ENCODE measurements at regions not wholly inside any gene's neighbourhood (a gene's known extent, or its start where the extent isn't known, plus 50 kb on each side); places are given as distances from the start of the nearest gene placed in this dataset.

DNA sequence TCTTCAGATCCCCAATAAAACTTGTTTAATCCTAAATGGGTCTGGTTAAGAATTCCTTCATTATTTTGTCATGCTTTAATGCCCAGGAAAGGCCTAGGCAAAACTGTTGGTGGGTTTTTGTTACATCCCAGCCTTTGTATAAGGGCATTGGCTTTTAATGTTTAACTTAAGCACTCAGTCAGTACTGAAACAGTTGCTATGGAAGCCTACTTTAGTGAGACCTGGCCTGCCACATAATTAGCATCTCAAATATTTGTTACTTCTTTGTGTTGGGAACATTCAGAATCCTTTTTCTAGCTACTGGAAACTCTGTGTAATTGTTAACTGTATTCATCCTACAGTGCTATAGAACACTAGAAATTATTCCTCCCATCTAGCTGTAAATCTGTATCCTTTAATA, 369.6 kb upstream of the ATP10A start:
- TF ChIP-seq GATA2 (IDR thresholded peaks at IDR 0.05; ENCODE audit: low read depth, low read length): no peak
- no peak for TF ChIP-seq GATA3 (IDR thresholded peaks at IDR 0.05; ENCODE audit: low read depth, low read length)

All from SH-SY5Y (cell line).